H1 (cell line): ENCODE measurements at regions not wholly inside any gene's neighbourhood (a gene's known extent, or its start where the extent isn't known, plus 50 kb on each side); places are given as distances from the start of the nearest gene placed in this dataset.

Source experiments
- CTCF ChIA-PET: fragments of 300-600 bp; sonication (Branson Sonifier 250); formaldehyde crosslinking; loops from one replicate; lab custom pipeline; 2021; ENCODE audit not compliant: partially characterized antibody; lab: Charles Lee
- POLR2A ChIA-PET: fragments of 300-600 bp; sonication (Branson Sonifier 250); formaldehyde crosslinking; loops from one replicate; lab custom pipeline; 2021; ENCODE audit warnings: inconsistent platforms; ENCODE audit not compliant: partially characterized antibody; lab: Charles Lee
- DNase-seq, 2 experiments: peaks; one replicate each; pipeline versions ENCODE4 v3.0.0 to v3.0.0-alpha.2; 2010 to 2022; ENCODE audit warnings: low spot score in 2 of 2, low read depth in 1 of 2, mixed read lengths in 1 of 2
- FAIRE-seq: peaks from 2 replicates; lab custom pipeline; 2011; peaks lifted over from hg19 to GRCh38; lab: Jason Lieb, UNC
- H2AFZ ChIP-seq: 2 replicates; pipeline ENCODE4 v1.8.1; 2012; ENCODE audit warnings: low read length, inconsistent platforms
- H2AK5ac ChIP-seq: 2 replicates; pipeline ENCODE4 v1.6.1; 2013; ENCODE audit warnings: low read depth, low read length
- H2BK120ac ChIP-seq: replicated peaks from 2 replicates; pipeline ENCODE3; 2013; ENCODE audit warnings: low read depth, low read length, inconsistent platforms
- H2BK12ac ChIP-seq: 2 replicates; pipeline ENCODE4 v1.6.1; 2013; ENCODE audit warnings: low read depth, low read length
- H2BK15ac ChIP-seq: 2 replicates; pipeline ENCODE4 v1.6.1; 2013; ENCODE audit warnings: low read length
- H2BK20ac ChIP-seq: 2 replicates; pipeline ENCODE4 v1.6.1; 2013; ENCODE audit warnings: low read length
- H2BK5ac ChIP-seq: 2 replicates; pipeline ENCODE4 v1.6.1; 2013; ENCODE audit warnings: low read depth, low read length
- H3K14ac ChIP-seq: 2 replicates; pipeline ENCODE4 v1.6.1; 2013; ENCODE audit warnings: inconsistent platforms; ENCODE audit not compliant: insufficient read length
- H3K18ac ChIP-seq: 2 replicates; pipeline ENCODE4 v1.6.1; 2013; ENCODE audit warnings: low read length; ENCODE audit errors: extremely low read depth
- H3K23ac ChIP-seq: 2 replicates; pipeline ENCODE4 v1.6.1; 2013; ENCODE audit warnings: inconsistent platforms; ENCODE audit not compliant: insufficient read length
- H3K23me2 ChIP-seq: 2 replicates; pipeline ENCODE4 v1.6.1; 2013; ENCODE audit warnings: low read depth, low read length
- H3K27ac ChIP-seq: 2 replicates; pipeline ENCODE4 v1.6.1; 2011; ENCODE audit warnings: low read depth, low read length, inconsistent platforms
- H3K27me3 ChIP-seq, 4 experiments: replicated peaks in 1 of 4; 1 replicate in 1 of 4; 2 replicates in 3 of 4; pipeline versions ENCODE4 v1.6.1 to v1.8.1; 2011 to 2013; ENCODE audit warnings: low read length in 3 of 4, mild to moderate bottlenecking in 3 of 4, inconsistent platforms in 2 of 4, mixed read lengths in 2 of 4, moderate library complexity in 1 of 4; ENCODE audit not compliant: control insufficient read depth in 3 of 4, insufficient read depth in 3 of 4; ENCODE audit errors: extremely low read depth in 1 of 4
- H3K36me3 ChIP-seq, 4 experiments: 2 replicates each; pipeline versions ENCODE4 v1.6.1 to v1.8.1; 2011 to 2013; ENCODE audit warnings: mild to moderate bottlenecking in 4 of 4, low read length in 3 of 4, moderate library complexity in 2 of 4, control low read depth in 1 of 4, inconsistent platforms in 1 of 4; ENCODE audit not compliant: insufficient read depth in 4 of 4, control insufficient read depth in 2 of 4
- H3K4ac ChIP-seq: replicated peaks from 2 replicates; pipeline ENCODE3; 2013; ENCODE audit warnings: low read length, low read depth, mixed read lengths, inconsistent platforms; ENCODE audit not compliant: insufficient read length
- H3K4me1 ChIP-seq, 4 experiments: replicated peaks in 1 of 4; 1 replicate in 1 of 4; 2 replicates in 3 of 4; pipeline versions ENCODE4 v1.6.1 to v1.8.1; 2011 to 2013; ENCODE audit warnings: low read length in 3 of 4, inconsistent platforms in 2 of 4, mixed read lengths in 1 of 4; ENCODE audit not compliant: insufficient read depth in 4 of 4, control insufficient read depth in 3 of 4
- H3K4me2 ChIP-seq, 2 experiments: 2 replicates each; pipeline versions ENCODE4 v1.6.1 to v1.8.1; 2011 to 2013; ENCODE audit warnings: low read depth in 2 of 2, low read length in 2 of 2, control low read depth in 1 of 2, inconsistent platforms in 1 of 2, mild to moderate bottlenecking in 1 of 2; ENCODE audit not compliant: insufficient read depth in 1 of 2
- H3K4me3 ChIP-seq, 4 experiments: fragments of 200-600, 300-600 bp in 1 of 4; sonication (generic), shearing (Covaris generic), sonication (Bioruptor Twin) in 1 of 4; 2 replicates each; pipeline versions ENCODE4 v1.5.1 to v1.8.1; 2011 to 2016; ENCODE audit warnings: low read length in 4 of 4, low read depth in 3 of 4, control low read depth in 2 of 4, inconsistent platforms in 2 of 4, mild to moderate bottlenecking in 2 of 4, mixed read lengths in 1 of 4, moderate library complexity in 1 of 4; ENCODE audit not compliant: insufficient read depth in 2 of 4; ENCODE audit errors: extremely low read depth in 1 of 4
- H3K56ac ChIP-seq: replicated peaks from 2 replicates; pipeline ENCODE3; 2013; ENCODE audit warnings: low read depth, mild to moderate bottlenecking, mixed read lengths, low read length, inconsistent platforms; ENCODE audit not compliant: insufficient read length
- H3K79me1 ChIP-seq: 2 replicates; pipeline ENCODE4 v1.6.1; 2013; ENCODE audit warnings: low read depth, low read length, control low read depth
- H3K79me2 ChIP-seq, 2 experiments: 2 replicates each; pipeline versions ENCODE4 v1.6.1 to v1.8.1; 2012 to 2013; ENCODE audit warnings: low read length in 2 of 2, mild to moderate bottlenecking in 2 of 2, inconsistent platforms in 1 of 2; ENCODE audit not compliant: insufficient read depth in 2 of 2, control insufficient read depth in 1 of 2
- H3K9ac ChIP-seq, 4 experiments: replicated peaks in 1 of 4; 1 replicate in 1 of 4; 2 replicates in 3 of 4; pipeline versions ENCODE4 v1.6.1 to v1.8.1; 2011 to 2013; ENCODE audit warnings: low read depth in 3 of 4, low read length in 3 of 4, control low read depth in 2 of 4, mild to moderate bottlenecking in 2 of 4, moderate library complexity in 2 of 4, inconsistent platforms in 1 of 4; ENCODE audit errors: extremely low read depth in 1 of 4
- H3K9me3 ChIP-seq, 2 experiments: 2 replicates each; pipeline versions ENCODE4 v1.6.1 to v1.8.1; 2012 to 2013; ENCODE audit warnings: mild to moderate bottlenecking in 2 of 2, moderate library complexity in 2 of 2, control low read depth in 1 of 2, inconsistent platforms in 1 of 2, low read depth in 1 of 2, low read length in 1 of 2, mixed read lengths in 1 of 2; ENCODE audit not compliant: insufficient read depth in 2 of 2
- H4K20me1 ChIP-seq, 2 experiments: replicated peaks in 1 of 2; 2 replicates each; pipeline versions ENCODE3 to v1.8.1; 2011 to 2013; ENCODE audit warnings: inconsistent platforms in 2 of 2, low read length in 2 of 2, mild to moderate bottlenecking in 1 of 2; ENCODE audit not compliant: insufficient read depth in 2 of 2, control insufficient read depth in 1 of 2
- H4K5ac ChIP-seq: 2 replicates; pipeline ENCODE4 v1.6.1; 2013; ENCODE audit warnings: low read length, low read depth, mixed read lengths, inconsistent platforms; ENCODE audit not compliant: insufficient read length
- H4K8ac ChIP-seq: 2 replicates; pipeline ENCODE4 v1.8.0; 2013; ENCODE audit warnings: mild to moderate bottlenecking, moderate library complexity, low read length, inconsistent platforms; ENCODE audit not compliant: insufficient read depth; ENCODE audit errors: extremely low read depth
- H4K91ac ChIP-seq: replicated peaks from 2 replicates; pipeline ENCODE3; 2013; ENCODE audit warnings: low read length, mixed read lengths, inconsistent platforms; ENCODE audit not compliant: insufficient read length
- BCL11A ChIP-seq, 2 experiments: IDR thresholded peaks; one replicate each; pipeline ENCODE4 v1.6.1; 2011; ENCODE audit warnings: low read depth in 2 of 2, low read length in 2 of 2, mild to moderate bottlenecking in 2 of 2
- CEBPB ChIP-seq: IDR thresholded peaks from 2 replicates; pipeline ENCODE4 v1.6.1; 2012; ENCODE audit warnings: low read depth, low read length
- CHD2 ChIP-seq: IDR thresholded peaks from 2 replicates; pipeline ENCODE4 v1.6.1; 2012; ENCODE audit warnings: low read length, improper control_type of control experiment
- CTBP2 ChIP-seq: IDR thresholded peaks from 2 replicates; pipeline ENCODE4 v1.7.0; 2011; ENCODE audit warnings: borderline replicate concordance, mild to moderate bottlenecking, moderate library complexity, mixed read lengths, low read length; ENCODE audit not compliant: insufficient read depth, insufficient read length
- EGR1 ChIP-seq: IDR thresholded peaks from 2 replicates; pipeline ENCODE4 v1.6.1; 2011; ENCODE audit warnings: low read depth, low read length, borderline replicate concordance
- EZH2 ChIP-seq: fragments of 200-600 bp; sonication (generic); IDR thresholded peaks from 2 replicates; pipeline ENCODE4 v1.7.1; 2012; ENCODE audit warnings: low read depth, mild to moderate bottlenecking, moderate library complexity, low read length, inconsistent platforms; ENCODE audit not compliant: severe bottlenecking
- GTF2F1 ChIP-seq: IDR thresholded peaks from 2 replicates; pipeline ENCODE4 v1.6.1; 2012; ENCODE audit warnings: low read depth, low read length, improper control_type of control experiment, borderline replicate concordance
- HDAC2 ChIP-seq, 2 experiments: fragments of 300-600 bp in 1 of 2; sonication (generic) in 1 of 2; IDR thresholded peaks; 2 replicates each; pipeline ENCODE4 v1.6.1; 2011 to 2012; ENCODE audit warnings: low read depth in 2 of 2, low read length in 2 of 2, mild to moderate bottlenecking in 2 of 2, moderate library complexity in 2 of 2, borderline replicate concordance in 1 of 2, inconsistent platforms in 1 of 2
- KDM1A ChIP-seq: fragments of 200-600, 300-600 bp; sonication (generic); IDR thresholded peaks from 2 replicates; pipeline ENCODE4 v1.7.1; 2016; ENCODE audit warnings: mild to moderate bottlenecking, low read length, borderline replicate concordance
- MAFK ChIP-seq: IDR thresholded peaks from 2 replicates; pipeline ENCODE4 v1.6.1; 2012; ENCODE audit warnings: low read depth, mild to moderate bottlenecking, improper control_type of control experiment, low read length
- RBBP5 ChIP-seq: IDR thresholded peaks from 2 replicates; pipeline ENCODE4 v1.7.1; 2012; ENCODE audit warnings: low read depth, mild to moderate bottlenecking, inconsistent platforms, low read length, moderate library complexity, borderline replicate concordance
- RXRA ChIP-seq: IDR thresholded peaks from 2 replicates; pipeline ENCODE4 v1.6.1; 2011; ENCODE audit warnings: low read depth, mild to moderate bottlenecking, low read length, moderate library complexity; ENCODE audit not compliant: insufficient read depth
- SIN3A ChIP-seq, 2 experiments: IDR thresholded peaks in 1 of 2; conservative IDR thresholded peaks in 1 of 2; 2 replicates each; pipeline ENCODE4 v1.6.1; 2011 to 2012; ENCODE audit warnings: low read length in 2 of 2, improper control_type of control experiment in 1 of 2, low read depth in 1 of 2, mild to moderate bottlenecking in 1 of 2
- SP1 ChIP-seq: IDR thresholded peaks from 2 replicates; pipeline ENCODE4 v1.6.1; 2011; ENCODE audit warnings: low read depth, low read length
- TCF12 ChIP-seq: IDR thresholded peaks from 2 replicates; pipeline ENCODE4 v1.6.1; 2011; ENCODE audit warnings: low read depth, mild to moderate bottlenecking, low read length
- WGBS, 2 experiments: shearing (Covaris generic) in 1 of 2; methylation state at CpG; one replicate each; pipeline versions ENCODE4 v1.1.6 to v1.1.7; 2013 to 2015; ENCODE audit warnings: low lambda C conversion rate in 2 of 2, mixed read lengths in 2 of 2, inconsistent platforms in 1 of 2, low coverage in 1 of 2, missing lambda C conversion rate in 1 of 2; ENCODE audit not compliant: insufficient replicate concordance in 2 of 2, insufficient coverage in 1 of 2, insufficient read length in 1 of 2; ENCODE audit errors: extremely low coverage in 1 of 2, missing lambda C conversion rate in 1 of 2; 5-methylcytosine and 5-hydroxymethylcytosine counted together

DNA sequence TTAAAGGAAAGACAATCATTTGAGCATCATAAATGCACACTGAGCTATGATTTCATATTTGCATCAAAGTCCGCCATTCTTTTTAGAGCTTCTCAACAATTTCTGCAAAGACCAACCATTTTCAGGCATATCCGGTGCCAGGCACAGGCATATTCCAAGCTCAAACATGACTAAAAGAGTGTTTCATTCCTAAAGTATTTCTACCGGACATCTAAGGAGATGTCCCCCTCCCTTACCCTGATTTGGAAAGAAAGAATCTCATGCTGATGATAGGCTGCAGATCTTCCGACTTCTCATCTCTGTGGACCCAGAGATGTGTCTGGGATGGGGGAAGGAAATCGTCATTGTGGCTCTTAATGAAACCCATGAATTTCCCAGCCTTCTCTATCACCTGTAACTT, 600.5 kb upstream of the MGMT start:
- CTCF ChIA-PET, result interaction anchor here (1.4 kb wide), 1 partner anchor 42 kb away, joined by 3 read pairs; no protein-coding TSS in a partner anchor
- FAIRE-seq, result no peak
- H3K4me2 ChIP-seq, result no peak overlapping the region
- no peak for TF ChIP-seq EGR1
- no peak for TF ChIP-seq GTF2F1
- no peak for TF ChIP-seq CEBPB
- TF ChIP-seq KDM1A, result no peak
- no peak for TF ChIP-seq BCL11A (IDR thresholded peaks at IDR 0.05; ENCODE audit: low read depth in 2 of 2, low read length in 2 of 2)
- TF ChIP-seq HDAC2 (IDR thresholded peaks at IDR 0.05; ENCODE audit: borderline replicate concordance in 1 of 2, low read depth in 2 of 2, low read length in 2 of 2), result no peak
- TF ChIP-seq TCF12, result no peak
- TF ChIP-seq MAFK, result no peak
- no peak for TF ChIP-seq SIN3A (conservative IDR thresholded peaks at IDR 0.05 in 1 of 2, IDR thresholded peaks at IDR 0.05 in 1 of 2; ENCODE audit: low read depth in 1 of 2, low read length in 2 of 2)
- no peak for TF ChIP-seq RXRA
- no peak for TF ChIP-seq CHD2
- no peak for TF ChIP-seq CTBP2
- no peak for TF ChIP-seq RBBP5
- TF ChIP-seq EZH2, result no peak
- TF ChIP-seq SP1, result no peak

More for the DNA sequence above, 600.5 kb upstream of the MGMT start:
- Histone ChIP-seq H2AK5ac (no peak overlapping the region), H3K4me1 (0 out of 7 replicates have a peak, but pooled peaks cover 0 to 2% (median 0%) of the 10 kb centered on the region in 4 experiments), H4K91ac (no peak overlapping the region), H2BK15ac (no peak overlapping the region), H3K79me1 (no peaks in the 10 kb centered on the region), H2BK120ac (no peak overlapping the region), H4K8ac (no peak overlapping the region), H4K20me1 (no peaks in the 10 kb centered on the region), H3K56ac (no peak overlapping the region), H3K27me3 (no peaks in the 10 kb centered on the region), H2BK20ac (no peak overlapping the region), H3K18ac (no peak overlapping the region), H3K79me2 (no peaks in the 10 kb centered on the region), H3K9me3 (no peaks in the 10 kb centered on the region), H3K36me3 (no peaks in the 10 kb centered on the region), H3K23me2 (no peaks in the 10 kb centered on the region), H2AFZ (no peak overlapping the region), H2BK12ac (no peak overlapping the region), H3K9ac (no peak overlapping the region), H3K14ac (no peak overlapping the region), H3K4me3 (no peak overlapping the region), H3K4ac (no peak overlapping the region), H2BK5ac (no peak overlapping the region), H3K23ac (no peak overlapping the region), H4K5ac (no peak overlapping the region), H3K27ac (no peak overlapping the region)
- 88% methylated on average over 5 of the region's 5 CpGs; no CpG with 5 or more reads in 1 of the 2 experiments for WGBS, 2 experiments
- no peak for DNase-seq
- POLR2A ChIA-PET, result interaction anchor here (0.7 kb wide), 1 partner anchor 93 kb away, joined by 3 read pairs; no protein-coding TSS in a partner anchor
